Nephron progenitor cell (in vitro differentiated cells): ENCODE measurements at regions not wholly inside any gene's neighbourhood (a gene's known extent, or its start where the extent isn't known, plus 50 kb on each side); places are given as distances from the start of the nearest gene placed in this dataset.

Source experiments
- DNase-seq: peaks from one replicate; pipeline ENCODE4 v3.0.0; 2021
- H3K27ac Mint-ChIP-seq: 2 replicates; pipeline ENCODE4 v1.8.0; 2021; ENCODE audit warnings: mild to moderate bottlenecking, moderate library complexity, mixed read lengths
- H3K27me3 Mint-ChIP-seq: 2 replicates; pipeline ENCODE4 v1.8.0; 2021; ENCODE audit warnings: mild to moderate bottlenecking, low read depth, mixed read lengths; ENCODE audit not compliant: poor library complexity
- H3K36me3 Mint-ChIP-seq: 2 replicates; pipeline ENCODE4 v1.8.0; 2021; ENCODE audit warnings: low read depth, mixed read lengths
- H3K4me1 Mint-ChIP-seq: 2 replicates; pipeline ENCODE4 v1.8.0; 2021; ENCODE audit warnings: mixed read lengths
- H3K4me3 Mint-ChIP-seq: 2 replicates; pipeline ENCODE4 v1.8.0; 2021; ENCODE audit warnings: mild to moderate bottlenecking, moderate library complexity, mixed read lengths
- H3K9me3 Mint-ChIP-seq: 2 replicates; pipeline ENCODE4 v1.8.0; 2021; ENCODE audit warnings: mild to moderate bottlenecking, moderate library complexity, mixed read lengths
- CTCF ChIP-seq: fragments of 200-600 bp; sonication (generic); IDR thresholded peaks from 2 replicates; pipeline ENCODE4 v1.5.0; 2021; ENCODE audit warnings: antibody characterized with exemption

DNA sequence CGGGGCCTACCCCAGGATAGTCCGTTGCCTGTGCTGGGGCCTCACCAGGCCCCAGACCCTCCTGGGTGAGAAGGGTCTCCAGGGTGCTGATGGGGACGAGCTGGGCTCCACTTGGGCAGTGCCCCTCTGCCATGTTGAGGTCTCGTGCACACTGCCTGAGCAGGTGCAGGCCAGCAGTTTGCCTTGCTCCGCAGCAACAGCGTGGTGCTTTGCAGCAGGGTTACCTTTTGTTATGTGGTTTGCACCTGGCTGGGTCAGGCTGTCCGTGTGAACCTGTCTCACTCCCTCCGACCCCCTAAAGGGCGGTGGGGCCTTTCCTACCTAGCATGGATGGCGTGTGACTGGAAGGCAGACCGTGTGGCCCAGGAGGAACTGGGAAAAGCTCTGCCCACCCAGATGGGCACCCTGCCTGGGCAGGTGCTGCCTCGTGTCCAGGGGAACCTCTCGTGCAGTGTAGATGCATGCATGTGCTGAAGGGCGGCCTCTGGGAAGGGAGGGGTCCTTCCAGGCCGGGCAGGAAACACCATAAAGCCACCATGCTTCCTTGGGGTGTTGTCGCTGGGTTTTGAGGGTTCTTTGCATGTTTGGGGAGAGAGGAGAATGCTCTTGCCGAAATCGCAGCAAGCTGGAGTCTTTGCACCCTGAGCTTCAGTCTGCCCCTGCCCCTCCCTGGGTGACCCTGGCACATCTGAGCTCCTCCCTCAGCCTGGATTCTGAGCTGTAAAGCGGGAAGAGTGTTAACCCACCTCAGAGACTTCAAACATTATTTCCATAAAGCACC lies 75.4 kb upstream of the PPARA start:
- Mint-ChIP-seq H3K27me3 (peaks cover 72% of the 10 kb centered on the region), H3K4me3 (no peak overlapping the region), H3K27ac (no peak overlapping the region), H3K36me3 (no peaks in the 10 kb centered on the region), H3K4me1 (peaks cover 5% of the 10 kb centered on the region), H3K9me3 (no peaks in the 10 kb centered on the region)
- no peak for TF ChIP-seq CTCF
- no peak for DNase-seq

DNA sequence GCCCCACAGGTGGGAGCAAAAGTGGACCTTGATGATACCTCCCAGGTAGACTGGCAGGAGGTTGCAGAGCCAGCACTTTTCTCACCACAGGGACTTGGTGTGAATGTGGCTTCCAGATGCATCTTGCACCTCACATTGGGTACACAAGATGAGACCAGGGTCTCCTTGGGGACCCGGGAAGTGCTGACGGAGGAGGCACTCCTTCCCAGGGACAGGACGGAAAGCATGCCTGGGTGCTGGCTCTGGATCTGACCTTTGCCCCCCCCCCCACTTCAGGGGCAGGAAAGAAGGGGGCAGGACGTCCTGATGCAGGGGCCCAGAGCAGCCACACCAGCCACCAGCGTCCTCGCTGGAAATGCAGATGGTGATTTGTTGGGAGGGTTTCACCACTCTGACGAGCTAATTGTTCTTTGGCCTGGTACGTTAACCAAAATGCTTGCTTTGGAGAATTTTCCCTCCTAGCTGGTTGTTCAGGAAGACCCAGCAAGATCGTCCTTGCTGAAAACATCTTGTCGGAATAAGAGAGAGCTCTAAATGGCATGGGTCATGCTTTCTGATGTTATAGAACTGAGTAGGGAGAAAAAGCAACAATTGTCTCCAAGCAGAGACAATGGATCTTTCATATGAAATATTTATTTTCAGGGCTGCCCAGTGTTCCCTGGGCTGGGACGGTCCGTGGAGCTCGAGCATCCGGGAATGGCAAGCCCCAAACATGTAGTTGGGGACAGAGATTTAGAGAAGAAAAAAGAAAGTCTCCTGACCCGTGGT lies 74.4 kb upstream of the PPARA start:
- Mint-ChIP-seq H3K4me3 (no peak overlapping the region), H3K27me3 (peaks cover 66% of the 10 kb centered on the region), H3K4me1 (peaks cover 5% of the 10 kb centered on the region), H3K27ac (no peak overlapping the region), H3K9me3 (no peaks in the 10 kb centered on the region), H3K36me3 (no peaks in the 10 kb centered on the region)
- TF ChIP-seq CTCF, result no peak
- DNase-seq, result no peak

- no peak for TF ChIP-seq CTCF
- Mint-ChIP-seq H3K36me3 (no peaks in the 10 kb centered on the region), H3K9me3 (no peaks in the 10 kb centered on the region), H3K27ac (no peak overlapping the region), H3K27me3 (peaks cover 62% of the 10 kb centered on the region), H3K4me1 (peaks cover 5% of the 10 kb centered on the region), H3K4me3 (no peak overlapping the region)
- DNase-seq, result no peak
Measured at GRCh38 chr22:46076651-46077339, 73.5 kb upstream of the PPARA start.

GRCh38 chr22:46077669-46078099 lies 72.6 kb upstream of the PPARA start:
- TF ChIP-seq CTCF, result no peak
- Mint-ChIP-seq H3K9me3 (no peaks in the 10 kb centered on the region), H3K27ac (no peak overlapping the region), H3K4me3 (no peak overlapping the region), H3K36me3 (no peaks in the 10 kb centered on the region), H3K27me3 (peaks cover 54% of the 10 kb centered on the region), H3K4me1 (peaks cover 5% of the 10 kb centered on the region)
- DNase-seq, result no peak

GRCh38 chr22:46078241-46079092 lies 71.9 kb upstream of the PPARA start:
- no peak for TF ChIP-seq CTCF
- peaks cover 5% of the 10 kb centered on the region for H3K4me1 Mint-ChIP-seq
- no peaks in the 10 kb centered on the region for H3K9me3 Mint-ChIP-seq
- peaks cover 47% of the 10 kb centered on the region for H3K27me3 Mint-ChIP-seq
- no peaks in the 10 kb centered on the region for H3K36me3 Mint-ChIP-seq
- H3K4me3 Mint-ChIP-seq, result no peak overlapping the region
- no peak for DNase-seq
- no peak overlapping the region for H3K27ac Mint-ChIP-seq
